Prostate gland (tissue), 2 donors: ENCODE measurements at regions not wholly inside any gene's neighbourhood (a gene's known extent, or its start where the extent isn't known, plus 50 kb on each side); places are given as distances from the start of the nearest gene placed in this dataset.

Source experiments
- DNase-seq: peaks from one replicate; pipeline ENCODE4 v3.0.0-alpha.2; 2019; ENCODE audit warnings: low spot score
- H3K27ac ChIP-seq, 2 donors: fragments of 200-600 bp; sonication (generic); 2 replicates each; pipeline ENCODE4 v1.5.1; 2017 to 2019
- H3K27me3 ChIP-seq: fragments of 200-600 bp; sonication (generic); replicated peaks from 2 replicates; pipeline ENCODE4 v1.5.1; 2019; ENCODE audit not compliant: insufficient read depth
- H3K36me3 ChIP-seq, 2 donors: fragments of 200-600 bp; sonication (generic); 1 replicate in 1 of 2; 2 replicates in 1 of 2; pipeline versions ENCODE4 v1.5.1 to v1.8.1; 2017 to 2019
- H3K4me1 ChIP-seq: fragments of 200-600 bp; sonication (generic); replicated peaks from 2 replicates; pipeline ENCODE4 v1.5.1; 2019
- H3K4me3 ChIP-seq, 2 donors: fragments of 200-600 bp; sonication (generic); 2 replicates each; pipeline ENCODE4 v1.5.1; 2017 to 2019
- H3K9me3 ChIP-seq: fragments of 200-600 bp; sonication (generic); 2 replicates; pipeline ENCODE4 v1.5.1; 2017
- POLR2A ChIP-seq: fragments of 450-650 bp; IDR thresholded peaks from one replicate; pipeline ENCODE4 v1.6.1; 2016; ENCODE audit warnings: antibody characterized with exemption, mild to moderate bottlenecking
- POLR2AphosphoS5 ChIP-seq: sonication (generic); formaldehyde crosslinking; IDR thresholded peaks from one replicate; pipeline ENCODE4 v1.6.1; 2017; ENCODE audit warnings: antibody characterized with exemption
- WGBS: methylation state at CpG from one replicate; pipeline ENCODE4 v1.1.5; 2018; 5-methylcytosine and 5-hydroxymethylcytosine counted together
- intact Hi-C: fragments of 100-400 bp; cut with DNase I; formaldehyde crosslinking; loops from one replicate; pipeline ENCODE4 v1.14.2; 2022
- TF ChIP-seq, protein P1 (sequence below), 4 experiments: fragments of 200-600 bp in 2 of 4; fragments of 450-650 bp in 2 of 4; sonication (generic) in 2 of 4; IDR thresholded peaks; 1 replicate in 3 of 4; 2 replicates in 1 of 4; pipeline ENCODE4 v1.5.1; 2016 to 2019; ENCODE audit warnings: antibody characterized with exemption in 4 of 4, mild to moderate bottlenecking in 2 of 4, moderate library complexity in 2 of 4

DNA sequence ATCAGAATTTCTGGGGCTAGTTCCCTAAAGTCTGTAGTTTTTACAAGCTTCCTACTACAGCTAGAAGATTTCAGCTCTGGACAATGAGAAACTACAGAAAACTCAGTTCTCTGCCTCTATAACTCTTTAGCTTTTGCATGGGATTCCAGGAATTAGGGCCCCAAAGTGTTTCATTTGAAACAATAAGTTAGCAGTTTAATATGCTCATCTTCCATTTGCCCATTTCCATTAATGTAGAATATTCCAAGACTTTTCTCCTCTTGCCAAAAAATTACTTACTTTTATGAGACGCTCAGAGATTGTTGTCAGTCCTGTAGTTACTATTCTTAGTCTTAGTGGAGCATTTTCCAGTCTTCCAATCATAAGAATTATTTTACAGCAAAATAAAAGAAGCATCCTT lies 719.9 kb downstream of the ADGRL2 start:
- no peaks in the 10 kb centered on the region for H3K36me3 ChIP-seq
- intact Hi-C loops, result no loop called here
- 44% methylated on average over 1 of the region's 1 CpG for WGBS
- no peaks in the 10 kb centered on the region for H3K4me1 ChIP-seq
- H3K9me3 ChIP-seq, result no peaks in the 10 kb centered on the region
- DNase-seq, result no peak
- H3K27ac ChIP-seq, result no peak overlapping the region
- no peak for TF ChIP-seq POLR2A
- TF ChIP-seq, protein P1, sequence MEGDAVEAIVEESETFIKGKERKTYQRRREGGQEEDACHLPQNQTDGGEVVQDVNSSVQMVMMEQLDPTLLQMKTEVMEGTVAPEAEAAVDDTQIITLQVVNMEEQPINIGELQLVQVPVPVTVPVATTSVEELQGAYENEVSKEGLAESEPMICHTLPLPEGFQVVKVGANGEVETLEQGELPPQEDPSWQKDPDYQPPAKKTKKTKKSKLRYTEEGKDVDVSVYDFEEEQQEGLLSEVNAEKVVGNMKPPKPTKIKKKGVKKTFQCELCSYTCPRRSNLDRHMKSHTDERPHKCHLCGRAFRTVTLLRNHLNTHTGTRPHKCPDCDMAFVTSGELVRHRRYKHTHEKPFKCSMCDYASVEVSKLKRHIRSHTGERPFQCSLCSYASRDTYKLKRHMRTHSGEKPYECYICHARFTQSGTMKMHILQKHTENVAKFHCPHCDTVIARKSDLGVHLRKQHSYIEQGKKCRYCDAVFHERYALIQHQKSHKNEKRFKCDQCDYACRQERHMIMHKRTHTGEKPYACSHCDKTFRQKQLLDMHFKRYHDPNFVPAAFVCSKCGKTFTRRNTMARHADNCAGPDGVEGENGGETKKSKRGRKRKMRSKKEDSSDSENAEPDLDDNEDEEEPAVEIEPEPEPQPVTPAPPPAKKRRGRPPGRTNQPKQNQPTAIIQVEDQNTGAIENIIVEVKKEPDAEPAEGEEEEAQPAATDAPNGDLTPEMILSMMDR (IDR thresholded peaks at IDR 0.05), result no peak
- no peaks in the 10 kb centered on the region for H3K27me3 ChIP-seq
- no peak overlapping the region for H3K4me3 ChIP-seq

DNA sequence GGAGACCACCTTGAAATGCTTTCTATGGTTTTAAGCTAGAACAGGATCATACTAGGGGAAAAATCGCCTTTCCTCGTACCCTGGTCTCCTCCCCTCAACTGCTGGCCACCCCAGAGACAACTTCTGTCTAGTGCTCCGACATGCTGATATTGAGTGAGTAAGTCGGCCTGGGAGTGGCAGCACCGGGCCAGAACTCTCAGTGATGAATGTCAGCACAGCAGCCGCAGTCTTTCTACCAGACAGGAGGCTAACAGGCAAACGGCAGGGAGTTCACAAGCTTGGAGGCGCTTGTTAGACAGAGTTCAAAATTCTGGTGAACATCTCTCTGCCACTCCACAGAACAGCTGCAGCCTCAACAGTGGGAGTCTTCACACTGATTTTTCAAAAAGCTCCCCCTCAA lies 716.9 kb downstream of the ADGRL2 start:
- Histone ChIP-seq H3K27me3 (no peaks in the 10 kb centered on the region), H3K4me3 (no peak overlapping the region), H3K4me1 (no peaks in the 10 kb centered on the region), H3K9me3 (no peaks in the 10 kb centered on the region), H3K36me3 (no peaks in the 10 kb centered on the region), H3K27ac (no peak overlapping the region)
- 62% methylated on average over 8 of the region's 8 CpGs for WGBS
- intact Hi-C loops, result no loop called here
- TF ChIP-seq POLR2A, result no peak
- TF ChIP-seq, protein P1 (IDR thresholded peaks at IDR 0.05), result no peak
- TF ChIP-seq POLR2AphosphoS5, result no peak
- DNase-seq, result no peak

DNA sequence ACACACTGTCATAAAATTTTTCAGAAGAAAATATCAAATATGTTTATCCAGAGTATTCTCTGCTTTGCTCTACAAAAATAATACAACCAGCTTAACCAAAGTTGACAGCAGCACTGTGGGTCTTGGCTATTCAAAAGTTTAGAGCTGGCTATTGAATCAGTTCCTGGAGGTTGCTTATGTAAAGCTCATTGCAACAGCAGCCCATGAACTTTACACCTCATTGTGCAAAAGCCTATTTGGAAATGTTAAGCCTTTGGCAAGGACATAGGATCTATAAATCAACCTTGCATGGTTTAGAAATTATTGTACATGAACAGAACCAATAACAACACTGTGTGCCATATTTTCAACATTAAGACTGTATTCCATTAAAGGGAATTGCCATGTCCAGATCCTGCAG lies 714.9 kb downstream of the ADGRL2 start:
- H3K4me3 ChIP-seq, result no peak overlapping the region
- H3K9me3 ChIP-seq, result no peaks in the 10 kb centered on the region
- no peaks in the 10 kb centered on the region for H3K36me3 ChIP-seq
- TF ChIP-seq POLR2A (no peak), POLR2AphosphoS5 (no peak)
- TF ChIP-seq, protein P1 (IDR thresholded peaks at IDR 0.05), result no peak
- H3K27ac ChIP-seq, result no peak overlapping the region
- H3K4me1 ChIP-seq, result no peaks in the 10 kb centered on the region
- no peak for DNase-seq
- H3K27me3 ChIP-seq, result no peaks in the 10 kb centered on the region
- intact Hi-C loops, result no loop called here

DNA sequence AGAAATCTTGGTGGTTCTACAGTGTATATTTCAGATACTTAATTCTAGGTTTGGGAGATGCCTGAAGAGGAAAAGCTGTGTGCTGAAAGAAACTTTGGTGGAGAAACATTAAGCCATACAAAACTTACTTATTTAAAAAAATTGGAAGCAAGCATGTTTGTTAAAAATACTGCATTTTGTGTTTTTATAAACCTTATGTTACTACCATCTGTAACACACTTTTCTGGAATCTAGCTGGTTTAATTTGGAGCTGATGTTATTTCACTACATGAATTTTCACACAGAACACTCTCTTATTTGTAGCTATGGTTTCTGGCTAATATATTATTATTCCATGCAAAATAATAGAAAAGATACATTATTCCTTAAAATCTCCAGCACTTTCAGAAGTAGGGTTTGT lies 710.7 kb downstream of the ADGRL2 start:
- no peak overlapping the region for H3K27ac ChIP-seq
- no peaks in the 10 kb centered on the region for H3K4me1 ChIP-seq
- H3K36me3 ChIP-seq, result no peaks in the 10 kb centered on the region
- no peak overlapping the region for H3K4me3 ChIP-seq
- intact Hi-C loops, result no loop called here
- TF ChIP-seq POLR2AphosphoS5, result no peak
- TF ChIP-seq POLR2A, result no peak
- H3K27me3 ChIP-seq, result no peaks in the 10 kb centered on the region
- no peak for DNase-seq
- no peaks in the 10 kb centered on the region for H3K9me3 ChIP-seq

DNA sequence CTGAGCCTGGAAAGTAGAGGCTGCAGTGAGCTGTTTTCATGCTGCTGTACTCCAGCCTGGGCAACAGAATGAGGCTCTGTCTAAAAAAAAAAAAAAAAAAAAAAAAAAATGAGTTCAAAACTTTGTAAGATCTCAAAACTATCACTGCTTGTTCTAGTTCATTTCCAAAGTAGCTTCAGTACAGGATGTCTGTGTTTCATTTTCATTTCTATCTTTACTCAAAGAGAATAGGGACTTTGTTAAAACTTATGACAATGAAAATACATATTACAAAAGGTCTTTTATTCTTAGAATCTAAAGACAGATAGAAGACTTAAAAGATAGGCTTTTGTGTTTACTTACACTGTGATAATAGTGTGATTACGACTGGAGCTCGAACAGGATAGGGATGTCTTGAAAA lies 709.7 kb downstream of the ADGRL2 start:
- no peak for DNase-seq
- H3K4me3 ChIP-seq, result no peak overlapping the region
- 64% methylated on average over 2 of the region's 2 CpGs for WGBS
- no peak overlapping the region for H3K27ac ChIP-seq
- H3K9me3 ChIP-seq, result no peaks in the 10 kb centered on the region
- H3K4me1 ChIP-seq, result no peaks in the 10 kb centered on the region
- no peaks in the 10 kb centered on the region for H3K27me3 ChIP-seq
- H3K36me3 ChIP-seq, result no peaks in the 10 kb centered on the region
- TF ChIP-seq, protein P1 (IDR thresholded peaks at IDR 0.05), result no peak
- TF ChIP-seq POLR2A, result no peak
- TF ChIP-seq POLR2AphosphoS5, result no peak
- intact Hi-C loops, result no loop called here
